Stimulated activated CD4-positive, alpha-beta T cell treated with anti-CD3 and anti-CD28 coated beads, Interleukin-1b, Interleukin-23, amount 100 ng/mL, for 24 hours (primary cell): ENCODE measurements at regions not wholly inside any gene's neighbourhood (a gene's known extent, or its start where the extent isn't known, plus 50 kb on each side); places are given as distances from the start of the nearest gene placed in this dataset.

Experiments used
- DNase-seq, 4 experiments: peaks; one replicate each; pipeline ENCODE4 v3.0.0-alpha.2; 2020; ENCODE audit warnings: low read depth in 4 of 4, low spot score in 1 of 4

DNA sequence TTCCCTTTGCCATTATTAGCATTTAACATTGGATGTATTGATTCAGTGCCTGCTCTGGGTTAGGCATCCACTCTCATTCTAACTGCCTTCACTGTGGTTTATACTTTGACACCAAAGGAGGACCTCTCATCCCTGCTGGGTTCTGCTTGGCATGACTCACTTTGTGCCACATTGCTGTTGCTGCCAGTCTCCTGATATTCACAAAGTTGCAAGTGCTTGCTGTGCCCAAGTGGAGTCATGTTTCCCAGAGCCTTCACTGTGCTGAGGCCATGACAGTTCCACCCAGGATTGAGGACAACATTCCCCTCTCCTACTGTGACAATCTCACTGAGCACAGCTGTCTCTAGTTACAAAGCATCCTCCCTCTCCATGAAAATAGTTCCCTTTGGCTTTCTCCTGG, 519.9 kb upstream of the USP24 start:
- DNase-seq: no peak

DNA sequence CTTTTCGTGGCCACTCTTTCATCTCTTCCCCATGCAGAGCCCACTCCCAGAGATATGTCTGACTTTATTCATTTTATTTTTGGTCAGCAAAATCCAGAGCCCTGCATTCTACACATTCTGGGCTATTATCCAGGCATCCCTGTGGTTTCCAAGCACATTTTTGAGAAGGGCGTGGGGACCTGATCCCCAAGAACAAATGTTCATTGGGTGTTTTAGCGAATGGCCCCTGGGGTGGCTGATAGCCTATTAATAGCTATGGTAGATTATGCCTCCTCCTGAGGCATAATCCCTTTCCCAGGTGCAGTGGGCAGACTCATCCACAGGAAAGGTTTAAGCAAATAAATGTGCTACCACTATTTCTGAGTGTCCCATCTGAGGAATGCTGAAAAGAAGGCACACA, 511.8 kb upstream of the USP24 start:
- no peak for DNase-seq

GRCh38 chr1:55725378-55725777, 510.2 kb upstream of the USP24 start:
- no peak for DNase-seq

- no peak for DNase-seq
Measured at GRCh38 chr1:55724551-55725325, 509.6 kb upstream of the USP24 start.

DNA sequence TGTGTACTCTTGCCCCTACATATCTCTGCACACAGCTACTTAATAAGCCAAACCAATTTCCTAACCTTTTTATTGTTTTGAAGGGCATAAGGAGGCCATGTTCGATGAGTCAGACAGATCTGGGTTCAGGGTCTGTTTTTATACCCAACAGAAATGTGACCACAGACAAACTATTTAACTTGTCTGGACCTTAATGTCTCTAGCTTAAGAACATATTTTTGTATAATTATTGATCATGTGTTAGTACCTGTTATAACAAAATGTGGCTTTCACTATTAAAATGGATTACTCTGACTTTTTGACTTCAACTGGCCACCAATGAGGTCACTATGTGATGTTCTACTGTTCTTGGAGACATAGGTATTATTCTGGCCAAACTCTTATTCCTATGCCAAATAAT, 507.8 kb upstream of the USP24 start:
- no peak for DNase-seq

DNA sequence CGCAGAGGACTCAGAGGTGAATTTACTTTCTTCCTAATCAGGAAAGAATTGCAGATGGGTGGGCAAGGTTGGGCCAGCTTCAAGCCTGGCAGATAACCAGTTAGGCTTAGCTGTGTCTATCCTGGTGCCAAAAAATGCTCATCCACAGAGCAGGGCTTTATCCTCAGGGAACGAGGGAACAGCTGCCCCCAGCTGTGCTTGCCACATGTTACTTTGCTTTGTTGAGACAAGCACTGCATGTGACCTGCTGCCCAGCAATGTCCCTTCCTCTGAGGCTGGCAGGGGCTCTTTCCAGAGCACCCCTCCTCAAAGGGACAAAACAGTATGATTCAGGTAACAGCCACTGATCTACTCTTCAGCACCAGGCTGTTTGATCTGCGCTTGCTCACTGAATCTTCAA, 505.1 kb upstream of the USP24 start:
- no peak for DNase-seq

- DNase-seq: no peak
Measured at GRCh38 chr1:55718758-55719671, 503.9 kb upstream of the USP24 start.

- no peak for DNase-seq
Measured at GRCh38 chr1:55717111-55717510, 501.9 kb upstream of the USP24 start.

DNA sequence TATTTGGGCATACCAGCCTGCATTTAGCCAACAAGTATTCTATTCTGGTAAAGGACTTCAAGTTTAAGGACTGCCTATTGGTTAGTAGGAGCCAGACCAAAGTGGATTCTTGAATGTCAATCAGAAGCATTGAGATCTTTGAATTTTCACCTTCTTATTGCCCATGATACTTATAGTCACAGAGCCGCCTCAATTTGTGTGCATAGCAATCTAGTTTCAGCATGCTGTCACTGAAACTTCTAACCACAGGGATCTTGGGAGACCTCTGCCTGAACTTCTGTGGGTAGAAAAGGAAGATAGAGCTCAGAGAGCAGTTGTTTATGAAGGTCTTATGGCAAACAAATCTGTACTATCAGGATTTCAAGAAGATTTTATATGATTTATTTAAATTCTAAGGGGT, 501.4 kb upstream of the USP24 start:
- DNase-seq: no peak

- no peak for DNase-seq
Measured at GRCh38 chr1:55716151-55716550, 501.0 kb upstream of the USP24 start.

DNA sequence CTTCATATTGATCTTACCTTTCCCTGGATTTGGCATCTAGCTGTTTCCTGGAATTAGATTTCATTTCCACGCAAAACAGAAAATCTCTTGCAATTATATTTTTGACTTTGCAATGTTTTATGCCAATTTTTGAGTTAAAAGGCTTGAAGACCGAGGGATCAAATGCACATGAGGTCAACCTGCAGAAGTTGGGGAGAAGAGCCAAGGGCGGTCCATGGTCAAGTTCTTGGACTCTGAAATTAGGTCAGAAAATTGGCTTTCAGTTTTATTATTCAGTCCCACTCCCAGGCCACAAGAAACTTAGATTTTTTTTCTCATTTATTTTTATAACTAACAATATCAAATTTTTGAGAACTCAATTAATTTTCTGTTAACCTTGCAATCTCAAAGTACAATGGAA, 499.1 kb upstream of the USP24 start:
- no peak for DNase-seq

- DNase-seq: no peak
Measured at GRCh38 chr1:55713516-55713915, 498.4 kb upstream of the USP24 start.

DNA sequence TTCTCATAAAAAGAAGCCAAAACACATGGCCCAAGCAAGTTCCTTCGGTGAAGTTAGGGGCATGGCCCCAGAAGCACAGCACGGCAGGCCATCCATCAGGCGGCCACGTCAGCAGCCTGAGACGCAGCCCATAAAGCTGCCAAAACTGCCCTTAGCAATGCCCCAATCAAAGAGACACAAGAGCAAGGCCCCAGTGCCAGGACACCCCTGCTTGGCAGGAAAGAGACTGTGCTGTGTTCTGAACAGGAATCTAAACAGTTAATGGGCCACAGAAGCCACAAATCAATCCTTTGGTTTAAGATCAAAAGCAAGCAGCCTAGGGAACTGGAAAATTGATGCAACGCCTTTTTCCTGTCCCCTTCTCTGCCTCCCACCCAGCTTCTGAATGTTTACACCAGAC, 497.0 kb upstream of the USP24 start:
- no peak for DNase-seq

GRCh38 chr1:55708781-55709180, 493.6 kb upstream of the USP24 start:
- no peak for DNase-seq

DNA sequence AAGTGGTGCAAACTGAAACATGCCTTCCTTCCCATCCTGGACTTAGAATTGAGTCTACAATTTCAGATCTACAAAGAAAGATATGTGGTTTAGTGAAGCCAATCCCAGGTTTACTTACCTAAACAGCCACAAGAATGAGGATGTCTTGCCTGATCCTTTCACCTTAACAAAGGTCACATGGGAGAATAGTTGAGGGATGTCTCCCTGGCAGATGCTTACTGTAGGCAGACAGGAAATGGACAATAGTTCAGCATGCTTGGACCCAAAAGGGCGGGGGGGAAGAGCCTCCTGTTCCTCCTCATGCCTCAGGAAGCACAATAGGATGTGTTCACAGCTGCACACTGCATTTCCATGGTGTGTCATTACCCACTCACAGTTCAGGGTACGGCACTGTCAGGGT, 492.7 kb upstream of the USP24 start:
- DNase-seq: no peak

DNA sequence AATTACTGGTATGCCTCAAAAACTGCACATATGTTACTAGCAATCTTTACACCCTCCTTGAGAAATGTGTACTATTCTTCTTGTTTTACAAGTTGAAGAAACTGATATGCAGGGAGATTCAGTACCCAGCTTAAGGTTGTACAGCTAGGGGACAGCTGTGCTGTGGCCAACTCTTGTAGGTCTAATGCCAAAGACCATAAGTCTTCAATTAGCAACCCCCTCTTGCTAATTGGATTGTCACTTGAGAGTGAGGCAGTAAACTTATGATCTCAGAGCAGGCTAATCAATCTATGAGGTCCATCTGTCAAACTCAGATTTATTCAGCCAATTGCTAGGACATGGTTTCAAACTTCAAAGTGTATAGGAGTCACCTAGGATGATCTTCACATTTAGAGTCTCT, 492.0 kb upstream of the USP24 start:
- no peak for DNase-seq

GRCh38 chr1:55706397-55706796, 491.2 kb upstream of the USP24 start:
- DNase-seq: no peak

DNA sequence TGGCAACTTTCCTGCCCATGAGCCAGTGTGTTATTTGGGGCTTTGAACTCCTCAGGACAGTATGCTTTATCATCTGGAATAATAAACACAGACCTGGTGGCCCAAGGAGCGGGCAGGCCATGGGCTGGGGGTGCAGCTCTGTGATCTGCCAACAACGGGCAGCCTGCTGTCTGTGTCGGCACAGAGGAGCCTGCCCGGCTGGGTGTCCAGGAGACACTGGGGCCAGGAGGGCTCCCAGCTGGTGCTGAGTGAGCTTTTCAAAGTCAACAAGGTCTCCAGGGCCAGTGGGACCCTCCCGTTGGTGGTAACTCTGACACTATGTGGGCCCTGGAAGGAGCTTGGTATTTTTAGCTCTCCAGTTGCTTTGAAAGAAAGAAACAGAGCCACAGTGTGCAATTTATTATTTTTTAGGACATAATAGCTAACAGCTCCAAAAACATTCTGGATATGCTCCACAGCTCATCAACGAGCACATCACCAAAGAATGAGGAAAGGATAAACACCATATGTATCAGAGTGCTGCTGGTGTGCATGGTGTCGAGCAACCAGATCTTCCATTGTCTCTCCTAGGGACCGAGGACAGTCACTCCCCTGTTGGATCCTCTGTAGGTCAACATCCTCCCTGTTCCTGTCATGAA, 488.7 kb upstream of the USP24 start:
- DNase-seq: no peak

DNA sequence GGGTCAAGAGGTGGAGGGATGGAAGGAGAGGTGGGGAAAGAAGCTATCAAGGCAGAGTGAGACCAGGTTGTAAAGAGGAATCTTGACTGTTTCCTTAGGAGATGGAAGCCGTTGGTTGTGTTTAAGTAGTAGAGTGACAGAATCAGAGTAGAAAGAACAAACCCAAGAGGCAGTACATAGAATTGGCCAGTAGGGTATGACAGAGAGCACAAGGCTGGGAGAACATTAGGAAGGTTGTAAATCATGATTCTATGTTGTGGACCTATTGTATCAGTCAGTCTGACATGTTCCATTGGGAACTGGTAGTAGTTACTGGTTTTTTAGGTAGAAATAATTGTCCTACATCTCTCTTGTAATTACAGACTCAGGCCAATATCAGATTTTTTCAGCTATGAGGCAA, 486.9 kb upstream of the USP24 start:
- no peak for DNase-seq

- no peak for DNase-seq
Measured at GRCh38 chr1:55700359-55701130, 485.4 kb upstream of the USP24 start.

- DNase-seq: no peak
Measured at GRCh38 chr1:55699228-55699627, 484.1 kb upstream of the USP24 start.
